ENCODE measurements at regions not wholly inside any gene's neighbourhood (a gene's known extent, or its start where the extent isn't known, plus 50 kb on each side); places are given as distances from the start of the nearest gene placed in this dataset.

DNA sequence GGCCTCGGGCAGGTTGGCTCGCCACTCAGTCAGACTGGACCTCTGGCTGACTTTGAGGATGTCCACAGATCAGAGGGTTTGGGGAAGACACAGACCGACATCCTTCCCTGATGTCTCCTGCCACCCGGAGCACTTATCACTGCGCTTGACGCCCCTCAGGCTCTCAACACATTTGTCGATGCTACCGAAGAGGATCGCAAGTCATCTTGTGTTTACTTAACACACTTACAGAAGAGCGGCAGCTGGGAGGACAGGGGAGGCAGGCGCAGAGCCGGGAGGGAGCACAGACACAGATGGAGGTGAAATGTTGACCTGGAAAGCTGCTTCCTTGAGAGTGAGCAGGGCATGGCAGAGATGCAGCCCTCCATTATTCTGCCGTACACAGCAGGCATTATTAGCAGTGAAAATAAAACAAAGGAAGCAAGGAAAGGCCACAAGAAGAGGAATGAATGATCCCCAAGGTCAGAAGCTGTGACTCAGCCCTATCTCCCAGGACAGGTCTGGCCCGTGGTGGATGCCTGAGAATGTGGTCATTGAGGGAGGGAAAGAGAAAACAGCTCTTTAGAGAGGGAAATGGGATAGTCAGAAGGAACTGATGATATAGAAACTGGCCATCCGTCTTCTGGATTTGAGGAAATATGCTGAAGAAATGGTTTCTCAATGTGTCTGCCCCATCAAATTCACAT, 549.5 kb upstream of the ARGLU1 start:
- TF ChIP-seq, protein P1, sequence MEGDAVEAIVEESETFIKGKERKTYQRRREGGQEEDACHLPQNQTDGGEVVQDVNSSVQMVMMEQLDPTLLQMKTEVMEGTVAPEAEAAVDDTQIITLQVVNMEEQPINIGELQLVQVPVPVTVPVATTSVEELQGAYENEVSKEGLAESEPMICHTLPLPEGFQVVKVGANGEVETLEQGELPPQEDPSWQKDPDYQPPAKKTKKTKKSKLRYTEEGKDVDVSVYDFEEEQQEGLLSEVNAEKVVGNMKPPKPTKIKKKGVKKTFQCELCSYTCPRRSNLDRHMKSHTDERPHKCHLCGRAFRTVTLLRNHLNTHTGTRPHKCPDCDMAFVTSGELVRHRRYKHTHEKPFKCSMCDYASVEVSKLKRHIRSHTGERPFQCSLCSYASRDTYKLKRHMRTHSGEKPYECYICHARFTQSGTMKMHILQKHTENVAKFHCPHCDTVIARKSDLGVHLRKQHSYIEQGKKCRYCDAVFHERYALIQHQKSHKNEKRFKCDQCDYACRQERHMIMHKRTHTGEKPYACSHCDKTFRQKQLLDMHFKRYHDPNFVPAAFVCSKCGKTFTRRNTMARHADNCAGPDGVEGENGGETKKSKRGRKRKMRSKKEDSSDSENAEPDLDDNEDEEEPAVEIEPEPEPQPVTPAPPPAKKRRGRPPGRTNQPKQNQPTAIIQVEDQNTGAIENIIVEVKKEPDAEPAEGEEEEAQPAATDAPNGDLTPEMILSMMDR (IDR thresholded peaks at IDR 0.05), result no peak
- TF ChIP-seq POLR2AphosphoS5 (IDR thresholded peaks at IDR 0.05), result no peak

All from breast epithelium (tissue), 3 donors.